Activated CD4-positive, CD25-positive, alpha-beta regulatory T cell treated with anti-CD3 and anti-CD28 coated beads, Interleukin-2, amount 50 U/mL, for 72 hours (primary cell): ENCODE measurements at regions not wholly inside any gene's neighbourhood (a gene's known extent, or its start where the extent isn't known, plus 50 kb on each side); places are given as distances from the start of the nearest gene placed in this dataset.
"Not testable (repeated sequence)": the region's sequence is repeated elsewhere in the genome, so short reads cannot be mapped to it uniquely, and the experiment has no call there.

Experiments used
- DNase-seq: peaks from one replicate; pipeline ENCODE4 v3.0.0; 2021

DNA sequence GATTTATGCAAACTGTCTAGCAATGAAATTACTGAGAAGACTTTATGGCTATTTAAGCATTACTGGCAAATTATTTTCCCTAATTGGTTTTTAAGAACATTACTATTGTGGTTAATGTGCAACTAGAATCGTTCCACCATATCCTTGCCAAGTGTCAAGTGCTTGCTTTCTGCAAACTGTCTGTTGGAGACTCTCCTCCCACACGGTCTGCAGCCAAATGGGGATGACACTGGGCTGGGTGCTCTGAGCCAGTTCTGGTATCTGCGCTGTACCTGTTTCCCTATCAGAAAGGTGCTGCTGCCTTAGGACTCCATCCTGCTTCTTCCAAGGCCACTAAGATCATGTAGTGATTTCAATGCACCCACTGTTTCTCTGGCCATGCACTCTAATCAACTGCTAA lies 110.4 kb downstream of the RAMP3 start:
- DNase-seq, result no peak

DNA sequence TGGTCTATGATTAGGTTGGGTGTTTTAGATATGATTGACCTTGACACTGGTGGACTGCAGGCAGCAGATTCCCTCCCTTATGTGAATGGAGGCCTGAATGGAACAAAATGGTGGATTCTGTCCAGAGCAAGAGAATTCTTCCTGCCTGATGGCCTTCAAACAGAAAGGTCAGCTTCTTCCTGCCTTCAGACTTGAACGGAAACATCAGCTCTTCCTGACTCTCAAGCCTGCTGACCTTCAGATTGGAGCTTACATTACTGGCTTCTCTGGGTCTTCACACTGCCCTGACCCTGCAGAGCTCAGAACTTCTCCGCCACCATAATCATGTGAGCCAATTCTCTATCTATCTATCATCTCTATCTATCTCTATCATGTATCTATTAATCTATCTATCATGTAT lies 111.6 kb downstream of the RAMP3 start:
- no peak for DNase-seq

DNA sequence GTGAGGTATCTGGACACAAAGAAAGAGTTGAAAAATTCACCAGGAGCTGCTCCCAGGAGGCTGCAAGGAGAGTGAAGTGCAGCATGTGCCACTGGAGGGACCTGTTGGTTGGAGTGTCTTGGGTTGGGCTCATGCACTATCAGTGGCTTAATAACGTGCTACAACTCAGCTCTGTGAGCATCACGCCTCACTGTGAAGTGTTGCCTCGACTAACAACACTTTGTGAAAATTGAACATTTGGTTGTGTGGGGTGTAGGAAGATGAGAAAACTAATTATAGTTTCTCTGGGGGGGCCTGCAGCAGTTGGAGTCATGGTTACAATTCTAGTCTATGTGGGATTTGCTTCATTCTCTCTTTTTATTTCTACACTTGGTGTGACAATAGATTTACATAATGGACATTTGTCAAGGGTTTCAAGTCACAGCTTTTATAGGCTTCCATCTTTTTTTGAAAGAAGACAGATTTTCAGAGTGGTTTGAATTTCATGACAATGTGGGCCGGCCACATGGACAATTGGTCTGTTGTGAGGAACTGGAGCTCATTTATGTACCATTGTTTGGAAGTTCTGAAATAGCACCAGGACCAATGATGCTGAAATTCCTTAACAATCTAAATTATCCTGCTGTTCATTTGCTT lies 121.3 kb downstream of the RAMP3 start:
- no peak for DNase-seq

DNA sequence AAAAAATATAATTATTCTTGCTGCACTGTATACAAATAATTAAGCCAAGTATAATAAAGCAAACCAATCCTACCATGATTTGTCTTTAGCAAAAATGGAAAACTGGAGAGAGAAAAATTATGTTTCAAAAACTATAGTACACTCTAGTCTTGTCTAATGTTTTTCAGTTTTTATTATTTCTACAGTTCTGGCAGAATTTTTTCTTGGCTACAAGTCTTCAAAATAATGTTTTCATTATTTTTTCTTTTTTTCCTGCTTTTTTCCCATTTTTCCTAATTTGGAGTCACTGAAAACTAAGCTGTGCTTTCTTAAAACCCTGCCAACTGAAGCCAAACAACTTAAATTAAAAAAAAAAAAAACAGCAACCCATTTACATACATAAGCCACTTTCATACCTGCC lies 132.0 kb downstream of the RAMP3 start:
- DNase-seq, result not testable (repeated sequence)

DNA sequence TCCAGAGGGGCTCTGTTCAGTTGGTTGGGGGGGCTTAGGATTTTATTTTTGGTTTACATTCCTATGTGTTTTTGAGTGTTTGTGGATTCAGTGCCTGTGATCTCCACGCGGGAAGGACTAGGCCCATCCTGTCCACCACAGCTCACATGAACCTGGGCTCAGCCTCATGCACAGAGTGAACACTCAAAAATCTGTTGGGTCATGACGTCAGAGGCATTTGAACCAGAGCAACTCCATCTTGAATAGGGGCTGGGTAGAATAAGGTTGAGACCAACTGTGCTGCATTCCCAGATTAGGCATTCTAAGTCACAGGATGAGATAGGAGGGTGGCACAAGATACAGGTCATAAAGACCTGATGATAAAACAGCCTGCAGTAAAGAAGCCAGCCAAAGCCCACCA lies 133.3 kb downstream of the RAMP3 start:
- DNase-seq, result no peak

DNA sequence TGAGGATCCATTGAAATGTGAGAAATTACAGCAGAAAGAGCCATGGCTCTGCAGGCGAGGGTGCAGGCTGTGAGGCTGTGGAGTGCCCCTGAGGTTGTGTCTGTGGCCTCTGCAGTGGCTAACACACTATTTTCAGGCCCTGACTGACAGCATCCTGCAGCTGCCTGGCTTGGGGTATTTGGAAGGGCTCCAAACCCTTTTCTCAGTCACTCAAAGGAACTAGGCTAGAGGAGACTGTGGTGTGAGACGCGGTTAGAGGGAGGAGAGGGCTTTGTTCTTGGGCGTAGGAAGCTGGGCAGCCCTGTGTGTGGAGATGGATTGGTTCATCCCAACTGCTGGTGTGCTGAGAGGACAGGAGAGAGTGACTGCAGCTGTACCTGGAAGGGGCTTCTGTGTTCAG lies 134.9 kb downstream of the RAMP3 start:
- no peak for DNase-seq

DNA sequence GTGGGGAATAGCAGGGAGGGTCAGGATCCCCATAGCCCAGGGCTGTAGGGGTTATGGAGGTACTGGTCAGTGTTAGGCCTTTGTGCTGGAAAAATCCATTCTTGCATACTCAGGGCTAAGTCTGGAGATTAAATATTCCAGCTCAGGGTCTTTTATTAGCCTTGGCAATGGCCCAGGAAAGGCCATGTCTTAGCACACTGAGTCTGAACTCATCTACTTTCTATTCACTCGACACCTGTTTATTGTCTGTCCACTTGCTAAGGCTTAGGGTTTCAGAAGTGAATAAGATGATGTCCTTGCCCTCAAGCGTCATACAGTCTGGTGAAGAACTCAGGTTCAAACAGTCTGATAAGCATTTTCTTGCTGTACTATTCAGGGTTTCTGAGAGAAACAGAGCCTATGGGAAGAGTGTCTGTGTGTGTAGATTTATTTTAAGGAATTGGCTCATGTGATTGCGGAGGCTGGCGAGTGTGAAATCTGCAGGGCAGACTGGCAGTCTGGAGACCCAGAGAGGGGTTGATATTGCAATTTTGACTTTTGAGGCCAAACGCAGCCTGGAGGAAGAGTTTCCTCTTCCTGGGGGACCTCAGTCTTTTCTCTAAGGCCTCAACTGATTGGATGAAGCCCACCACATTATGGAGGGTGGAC lies 135.8 kb downstream of the RAMP3 start:
- DNase-seq, result no peak

DNA sequence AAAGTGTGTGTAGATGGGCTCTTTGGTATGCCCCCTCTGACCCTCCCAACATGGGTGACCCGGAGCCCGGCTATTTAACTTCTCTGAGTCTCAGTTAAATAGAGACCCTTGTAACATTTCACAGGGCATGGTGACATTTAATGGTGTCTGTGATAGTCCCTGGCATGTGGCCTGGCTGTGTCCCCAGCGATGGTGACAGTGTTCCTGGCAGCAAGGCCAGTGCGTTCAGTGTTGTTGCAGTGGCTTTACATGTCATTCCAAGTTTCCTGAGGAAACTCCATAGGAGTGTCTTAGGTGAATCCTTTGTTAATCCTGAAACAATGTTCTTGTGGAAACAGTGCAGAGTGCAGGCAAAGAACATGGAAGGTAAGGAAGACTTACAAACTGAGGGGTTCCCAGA lies 137.0 kb downstream of the RAMP3 start:
- no peak for DNase-seq

DNA sequence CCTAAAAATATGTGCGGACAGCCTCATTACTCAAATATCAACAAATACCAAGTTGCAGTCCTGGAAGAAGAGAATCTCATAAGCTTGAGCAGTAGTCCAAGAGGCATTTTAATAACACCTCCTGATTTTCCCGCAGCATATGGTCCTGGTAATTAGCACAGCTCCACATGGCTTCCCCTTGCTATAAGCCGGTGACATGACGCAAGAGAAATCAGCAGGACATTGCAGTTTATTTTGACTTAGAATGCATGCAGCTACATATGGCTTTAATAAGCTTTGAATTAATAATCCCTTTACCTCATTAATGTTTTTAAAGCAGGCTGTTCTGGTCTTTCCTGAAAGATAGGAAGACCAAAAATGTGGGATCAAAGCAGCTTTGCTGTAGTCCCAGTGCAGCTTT lies 137.6 kb downstream of the RAMP3 start:
- no peak for DNase-seq

DNA sequence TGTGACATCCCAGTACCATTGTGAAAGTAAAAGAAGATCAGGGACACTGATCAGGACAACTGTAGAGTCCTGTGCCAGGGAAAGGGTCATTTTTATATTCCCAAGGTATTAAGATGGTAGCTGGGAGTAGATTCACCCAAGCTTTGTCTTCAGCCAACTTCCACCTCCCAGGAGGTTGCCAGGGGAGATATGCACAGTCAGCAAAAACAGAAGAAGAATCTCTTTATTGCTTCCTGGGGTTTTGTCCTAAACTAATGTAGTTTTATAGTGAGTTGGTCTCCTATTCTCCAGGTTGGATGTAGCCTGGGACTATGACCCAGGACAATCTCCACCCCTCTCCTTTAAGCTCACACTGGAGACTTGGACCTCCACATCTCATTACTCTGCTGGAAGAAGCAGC lies 139.2 kb downstream of the RAMP3 start:
- no peak for DNase-seq

DNA sequence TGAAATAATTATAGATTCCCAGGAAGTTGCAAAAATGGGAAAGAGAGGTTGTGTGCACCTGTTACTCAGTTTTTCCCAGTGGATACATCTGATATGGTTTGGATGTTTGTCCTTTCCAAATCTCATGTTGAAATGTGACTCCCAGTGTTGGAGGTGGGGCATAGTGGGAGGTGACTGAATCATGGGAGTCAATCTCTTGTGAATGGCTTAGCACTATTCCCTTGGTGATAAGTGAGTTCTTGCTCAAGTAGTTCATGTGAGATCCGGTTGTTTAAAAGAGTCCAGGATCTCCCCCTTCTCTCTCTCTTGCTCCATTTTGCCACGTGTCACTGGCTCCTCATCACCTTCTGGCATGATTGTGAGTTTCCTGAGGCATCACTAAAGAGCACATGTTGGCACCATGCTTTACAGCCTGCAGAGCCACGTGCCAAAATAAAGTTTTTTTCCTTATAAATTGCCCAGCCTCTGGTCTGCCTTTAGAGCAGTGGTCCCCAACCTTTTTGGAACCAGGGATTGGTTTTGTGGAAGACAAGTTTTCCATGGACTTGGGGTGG lies 149.2 kb downstream of the RAMP3 start:
- no peak for DNase-seq

DNA sequence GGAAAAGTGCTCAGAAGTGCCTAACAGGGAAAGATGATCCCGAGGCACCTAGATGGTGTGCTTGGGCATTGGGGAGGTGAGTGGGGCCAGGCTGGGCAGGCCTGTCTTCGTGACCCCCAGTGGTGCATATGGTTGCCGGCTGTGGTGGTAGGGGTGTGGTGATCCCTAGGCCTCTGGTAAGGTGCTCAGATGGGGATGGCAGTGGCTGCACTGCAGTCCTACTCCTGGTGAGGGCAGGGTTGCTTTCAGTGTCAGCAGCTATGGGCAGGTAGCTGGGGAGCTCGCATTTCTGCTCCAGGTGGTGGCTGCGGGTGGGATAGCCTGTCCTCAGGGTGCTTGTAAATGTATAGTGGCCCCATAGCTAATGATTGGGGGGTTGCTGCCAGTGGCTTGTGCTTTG lies 154.0 kb downstream of the RAMP3 start:
- no peak for DNase-seq

DNA sequence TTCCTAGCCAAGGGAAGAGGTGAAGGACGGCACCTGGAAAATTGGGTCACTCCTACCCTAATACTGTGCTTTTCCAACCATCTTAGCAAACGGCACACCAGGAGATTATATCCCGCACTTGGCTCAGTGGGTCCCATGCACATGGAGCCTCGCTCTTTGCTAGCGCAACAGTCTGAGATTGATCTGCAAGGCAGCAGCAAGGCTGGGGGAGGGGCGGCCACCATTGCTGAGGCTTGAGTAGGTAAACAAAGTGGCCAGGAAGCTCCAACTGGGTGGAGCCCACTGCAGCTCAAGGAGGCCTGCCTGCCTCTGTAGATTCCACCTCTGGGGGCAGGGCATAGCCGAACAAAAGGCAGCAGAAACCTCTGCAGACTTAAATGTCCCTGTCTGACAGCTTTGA lies 157.9 kb downstream of the RAMP3 start:
- DNase-seq, result not testable (repeated sequence)

DNA sequence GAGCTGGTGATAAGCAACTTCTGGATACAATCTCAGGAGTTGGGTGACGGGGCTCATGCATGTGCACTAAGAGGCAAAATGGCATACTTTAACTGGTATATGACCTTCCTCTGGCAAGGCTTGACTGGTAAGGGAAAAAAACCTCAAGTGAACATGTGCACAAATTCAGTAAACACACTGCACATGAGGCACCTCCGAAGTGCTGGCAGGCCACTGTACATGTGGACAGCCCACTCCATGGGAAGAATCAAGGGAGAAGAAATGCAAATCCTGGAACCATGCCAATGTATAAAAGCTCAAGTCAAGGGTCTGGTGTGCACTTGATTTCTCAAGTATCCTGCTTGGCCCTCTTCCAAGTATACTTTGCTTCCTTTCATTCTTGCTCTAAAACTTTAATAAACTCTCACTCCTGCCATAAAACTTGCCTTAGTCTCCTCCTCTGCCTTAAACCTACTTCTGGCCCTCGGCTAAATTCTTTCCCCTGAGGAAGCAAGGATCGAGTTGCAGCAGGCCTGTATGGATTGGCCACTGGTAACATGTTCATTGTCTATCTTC lies 167.2 kb downstream of the RAMP3 start:
- no peak for DNase-seq

DNA sequence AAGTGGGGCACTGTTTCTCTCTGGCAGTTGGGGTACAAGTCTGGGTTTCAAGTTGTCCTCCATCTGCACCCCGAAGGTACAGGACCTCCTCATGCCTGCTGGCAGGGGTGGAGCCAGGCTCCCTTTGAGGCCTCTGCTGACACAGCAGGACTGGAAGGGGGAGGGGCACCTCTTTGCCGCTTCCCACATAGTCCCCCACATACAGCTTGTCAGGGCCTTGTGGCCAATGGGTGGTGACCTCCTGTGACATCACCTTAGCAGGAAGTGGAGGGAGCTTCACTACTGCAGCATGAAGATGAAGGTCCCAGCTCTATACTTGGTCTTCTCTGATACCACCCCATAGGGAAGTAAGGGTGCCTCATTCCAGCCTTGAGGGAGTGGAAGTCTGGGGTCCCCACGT lies 167.8 kb downstream of the RAMP3 start:
- no peak for DNase-seq

DNA sequence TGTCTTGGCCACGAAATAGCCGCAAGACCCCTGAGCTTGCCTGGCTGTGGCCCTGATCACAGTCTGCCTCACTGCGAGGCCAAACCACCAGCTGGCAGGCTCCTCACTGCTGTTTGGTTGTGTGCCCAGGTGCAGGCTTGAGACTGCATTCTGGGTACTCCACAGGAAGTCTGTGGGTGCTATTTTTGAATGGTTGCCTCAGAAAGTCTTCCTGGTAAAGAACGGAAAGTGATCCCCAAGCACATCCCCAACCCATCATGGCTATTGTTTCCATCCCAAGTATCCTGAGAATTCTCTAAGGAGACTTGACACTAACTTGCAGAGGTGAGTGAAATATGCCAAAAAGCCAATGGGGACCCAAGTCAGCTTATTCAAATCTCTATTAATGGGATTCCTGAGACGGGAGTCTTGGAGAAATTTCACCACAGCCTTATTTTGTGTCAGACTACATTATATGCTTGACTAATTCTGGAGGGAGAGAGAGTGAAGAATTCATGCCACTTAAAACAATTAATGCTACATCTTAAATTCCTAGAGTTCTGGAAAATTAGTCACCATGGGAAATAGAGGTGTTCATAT lies 170.9 kb downstream of the RAMP3 start:
- DNase-seq, result no peak

DNA sequence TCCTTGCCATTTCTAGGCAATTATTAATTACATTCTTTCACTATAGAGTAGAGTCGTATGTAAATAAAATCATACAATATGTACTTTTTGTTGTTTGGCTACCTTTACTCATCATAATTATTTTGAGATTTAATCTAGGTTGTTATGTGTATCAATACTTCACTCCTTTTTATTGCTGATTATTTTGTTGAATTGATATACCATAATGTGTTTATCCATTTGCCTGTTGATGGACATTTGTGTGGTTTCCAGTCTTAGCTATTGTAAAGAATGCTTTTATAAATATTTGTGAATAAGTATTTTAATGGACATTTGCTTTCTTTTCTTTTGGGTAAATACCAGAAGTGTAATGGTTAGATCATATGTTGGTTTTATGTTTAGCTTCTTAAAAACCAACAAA lies 174.0 kb downstream of the RAMP3 start:
- no peak for DNase-seq

DNA sequence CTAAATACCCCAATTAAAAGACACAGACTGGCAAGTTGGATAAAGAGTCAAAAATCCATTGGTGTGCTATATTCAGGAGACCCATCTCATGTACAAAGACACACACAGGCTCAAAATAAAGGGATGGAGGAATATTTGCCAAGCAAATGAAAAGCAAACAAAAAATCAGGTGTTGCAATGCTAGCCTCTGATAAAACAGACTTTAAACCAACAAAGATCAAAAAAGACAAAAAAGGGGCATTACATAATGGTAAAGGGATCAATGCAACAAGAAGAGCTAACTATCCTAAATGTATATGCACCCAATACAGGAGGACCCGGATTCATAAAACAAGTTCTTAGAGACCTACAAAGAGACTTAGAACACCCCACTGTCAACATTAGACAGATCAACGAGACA lies 177.4 kb downstream of the RAMP3 start:
- DNase-seq, result not testable (repeated sequence)

DNA sequence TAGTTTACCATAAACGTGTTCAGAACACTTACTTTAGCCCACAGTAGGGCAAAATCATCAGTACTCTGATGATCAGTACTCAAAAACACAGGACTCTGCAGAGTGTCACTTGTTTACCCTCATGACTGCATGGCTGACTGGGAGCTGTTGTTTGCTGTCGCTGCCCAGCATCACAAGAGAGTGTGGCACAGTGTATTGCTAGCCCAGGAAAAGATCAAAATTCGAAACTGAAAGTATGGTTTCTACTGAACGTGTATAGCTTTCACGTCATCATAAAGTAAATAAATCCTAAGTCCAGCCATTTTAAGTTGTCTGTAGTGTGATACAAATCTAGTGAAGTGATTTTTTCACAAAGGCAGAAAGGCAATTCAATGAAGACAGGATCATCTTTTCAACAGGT lies 184.6 kb downstream of the RAMP3 start:
- no peak for DNase-seq

DNA sequence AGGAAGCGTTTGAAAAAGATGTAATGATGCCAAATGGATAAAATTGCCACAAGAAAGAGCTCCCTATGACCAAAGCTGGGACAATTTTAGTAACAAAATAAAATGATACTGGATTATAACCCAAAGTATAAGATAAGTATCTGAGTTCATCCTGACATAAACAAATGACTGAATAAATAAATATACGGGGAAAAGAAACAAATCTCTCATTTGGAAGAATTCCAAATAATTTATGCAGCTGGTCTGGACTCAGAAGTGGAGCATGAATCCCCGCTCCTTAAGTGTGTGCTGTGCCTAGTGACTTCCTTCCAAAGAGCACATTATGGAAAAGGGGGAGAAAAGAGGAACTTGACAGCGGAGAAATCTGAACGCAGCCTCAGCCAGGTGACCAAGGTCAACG lies 186.2 kb downstream of the RAMP3 start:
- no peak for DNase-seq

DNA sequence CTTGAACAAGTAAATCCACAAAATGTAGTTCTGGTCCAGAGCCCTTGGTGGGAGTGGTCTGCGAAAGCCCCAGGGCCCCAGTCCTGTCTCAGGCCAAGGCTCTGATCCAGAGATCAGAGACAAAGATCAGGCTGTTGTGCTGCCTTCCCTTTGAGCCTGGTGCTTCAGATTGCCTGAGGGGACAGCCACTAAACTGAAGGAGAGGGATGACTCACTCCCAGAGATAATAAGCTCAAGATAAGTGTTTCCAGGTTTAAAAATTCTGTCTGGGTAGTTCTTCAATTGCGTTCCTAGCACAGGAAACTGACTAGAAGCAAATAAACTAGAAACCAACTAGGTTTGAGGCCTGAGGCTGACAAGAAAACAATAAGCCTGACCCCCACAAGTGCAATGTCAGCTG lies 190.2 kb downstream of the RAMP3 start:
- no peak for DNase-seq

DNA sequence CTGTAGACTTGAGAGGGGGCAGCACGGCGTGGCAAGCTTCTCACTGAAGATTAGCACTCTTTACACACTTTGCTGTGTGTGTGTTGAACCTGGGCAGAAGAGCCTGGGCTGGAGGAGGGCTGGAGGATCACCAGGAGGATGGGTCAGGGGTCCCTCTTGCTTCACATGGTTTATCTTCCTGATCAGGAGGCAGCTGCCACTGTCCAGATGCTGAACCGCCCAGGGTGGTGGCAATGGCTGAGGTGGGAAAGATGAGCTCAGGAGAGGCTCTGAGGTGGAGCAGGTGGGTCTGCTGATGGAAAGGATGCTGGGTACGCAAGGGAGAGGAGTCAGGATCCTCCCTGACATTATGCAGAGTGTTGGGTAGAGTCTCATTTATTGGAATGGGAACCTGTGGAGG lies 191.5 kb downstream of the RAMP3 start:
- no peak for DNase-seq

DNA sequence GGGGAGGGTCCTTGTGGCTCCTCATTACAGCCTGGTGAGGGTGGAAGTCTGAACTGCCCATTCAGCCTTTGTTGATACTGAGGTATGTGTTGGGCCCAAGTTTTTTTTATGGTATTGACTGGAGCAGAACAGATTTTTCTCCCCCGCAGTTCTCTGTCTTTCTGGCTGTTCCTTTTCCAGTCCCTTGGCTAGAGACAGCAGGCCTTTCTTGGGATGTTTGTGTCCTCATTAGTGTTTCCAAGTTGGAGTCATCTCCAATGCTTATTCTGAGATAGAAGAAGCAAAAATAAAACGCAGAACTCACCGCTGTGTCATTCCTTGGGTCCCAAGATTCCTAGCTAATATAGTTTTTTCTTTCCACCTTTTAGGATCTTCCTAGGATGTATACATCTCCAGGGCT lies 193.3 kb downstream of the RAMP3 start:
- DNase-seq, result no peak

DNA sequence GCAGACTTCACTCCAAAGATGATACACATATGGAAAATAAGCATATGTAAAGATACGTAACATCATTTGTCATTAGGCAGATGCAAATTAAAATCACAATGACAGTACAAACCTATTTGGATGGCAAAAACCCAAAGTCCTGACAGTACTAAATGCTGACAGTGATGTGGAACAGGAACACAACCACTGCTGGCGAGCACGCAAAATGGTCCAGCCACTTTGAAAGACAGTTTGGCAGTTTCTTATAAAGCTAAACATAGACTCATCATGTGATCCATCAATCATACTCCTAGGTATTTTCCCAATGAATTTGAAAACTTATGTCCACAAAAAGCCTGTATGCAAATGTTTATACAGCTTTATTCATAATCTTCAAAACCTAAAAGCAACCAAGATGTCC lies 200.7 kb downstream of the RAMP3 start:
- no peak for DNase-seq
